Retinal pigment epithelial cell (primary cell): ENCODE measurements at regions not wholly inside any gene's neighbourhood (a gene's known extent, or its start where the extent isn't known, plus 50 kb on each side); places are given as distances from the start of the nearest gene placed in this dataset.

ENCODE experiments used
- DNase-seq: peaks from one replicate; pipeline ENCODE4 v3.0.0-alpha.2; 2010; ENCODE audit warnings: low read depth
- H3K4me3 ChIP-seq: 2 replicates; pipeline ENCODE4 v1.5.1; 2011; ENCODE audit warnings: mild to moderate bottlenecking, low read length, control low read depth, moderate library complexity
- CTCF ChIP-seq: conservative IDR thresholded peaks from 2 replicates; pipeline ENCODE4 v1.5.1; 2011; ENCODE audit warnings: low read depth, low read length, control low read depth, inconsistent platforms

GRCh38 chr1:29444081-29444715 is 207.9 kb downstream of the PTPRU start:
- TF ChIP-seq CTCF: no peak
- no peak overlapping the region for H3K4me3 ChIP-seq
- no peak for DNase-seq

- H3K4me3 ChIP-seq: no peak overlapping the region
- TF ChIP-seq CTCF: no peak
Observed at GRCh38 chr1:29441916-29442668, 205.8 kb downstream of the PTPRU start.

GRCh38 chr1:29439615-29440014 is 203.3 kb downstream of the PTPRU start:
- H3K4me3 ChIP-seq: no peak overlapping the region
- no peak for DNase-seq
- no peak for TF ChIP-seq CTCF

More at GRCh38 chr1:29441916-29442668, 205.8 kb downstream of the PTPRU start:
- DNase-seq: no peak

GRCh38 chr1:29438991-29439390 is 202.7 kb downstream of the PTPRU start:
- no peak for DNase-seq
- no peak for TF ChIP-seq CTCF
- no peak overlapping the region for H3K4me3 ChIP-seq

- DNase-seq: no peak
- no peak for TF ChIP-seq CTCF
- no peak overlapping the region for H3K4me3 ChIP-seq
Observed at GRCh38 chr1:29437946-29438345, 201.6 kb downstream of the PTPRU start.

GRCh38 chr1:29436181-29436785 is 200.0 kb downstream of the PTPRU start:
- TF ChIP-seq CTCF: no peak
- no peak for DNase-seq
- no peak overlapping the region for H3K4me3 ChIP-seq
